ENCODE measurements at regions not wholly inside any gene's neighbourhood (a gene's known extent, or its start where the extent isn't known, plus 50 kb on each side); places are given as distances from the start of the nearest gene placed in this dataset.

DNA sequence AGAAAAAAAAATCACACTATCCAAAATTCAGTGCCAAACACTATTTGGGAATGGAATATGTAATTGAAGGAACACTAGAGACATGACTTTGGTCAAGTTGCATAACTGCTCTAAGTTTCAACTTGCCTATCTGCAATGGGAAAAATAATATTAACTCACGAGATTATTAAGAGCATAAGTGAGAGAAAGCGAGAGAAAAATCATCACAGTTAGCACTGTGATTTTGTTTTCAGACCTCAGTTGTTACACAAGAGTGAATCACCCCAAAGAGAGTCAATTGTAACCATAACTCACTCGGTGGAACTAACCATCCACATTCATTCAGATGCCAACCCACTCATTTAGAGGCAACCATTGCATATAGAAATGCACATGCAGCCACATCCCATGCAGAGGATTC, 147.1 kb downstream of the NHLRC3 start:
- TF ChIP-seq, protein P1, sequence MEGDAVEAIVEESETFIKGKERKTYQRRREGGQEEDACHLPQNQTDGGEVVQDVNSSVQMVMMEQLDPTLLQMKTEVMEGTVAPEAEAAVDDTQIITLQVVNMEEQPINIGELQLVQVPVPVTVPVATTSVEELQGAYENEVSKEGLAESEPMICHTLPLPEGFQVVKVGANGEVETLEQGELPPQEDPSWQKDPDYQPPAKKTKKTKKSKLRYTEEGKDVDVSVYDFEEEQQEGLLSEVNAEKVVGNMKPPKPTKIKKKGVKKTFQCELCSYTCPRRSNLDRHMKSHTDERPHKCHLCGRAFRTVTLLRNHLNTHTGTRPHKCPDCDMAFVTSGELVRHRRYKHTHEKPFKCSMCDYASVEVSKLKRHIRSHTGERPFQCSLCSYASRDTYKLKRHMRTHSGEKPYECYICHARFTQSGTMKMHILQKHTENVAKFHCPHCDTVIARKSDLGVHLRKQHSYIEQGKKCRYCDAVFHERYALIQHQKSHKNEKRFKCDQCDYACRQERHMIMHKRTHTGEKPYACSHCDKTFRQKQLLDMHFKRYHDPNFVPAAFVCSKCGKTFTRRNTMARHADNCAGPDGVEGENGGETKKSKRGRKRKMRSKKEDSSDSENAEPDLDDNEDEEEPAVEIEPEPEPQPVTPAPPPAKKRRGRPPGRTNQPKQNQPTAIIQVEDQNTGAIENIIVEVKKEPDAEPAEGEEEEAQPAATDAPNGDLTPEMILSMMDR (IDR thresholded peaks at IDR 0.05): no peak
- no peak for TF ChIP-seq POLR2AphosphoS5 (IDR thresholded peaks at IDR 0.05)
- no peak for TF ChIP-seq POLR2A (IDR thresholded peaks at IDR 0.05; ENCODE audit: low read depth)
- no peak for TF ChIP-seq EP300 (IDR thresholded peaks at IDR 0.05)

All from esophagus muscularis mucosa (tissue), 4 donors.